ENCODE measurements at regions not wholly inside any gene's neighbourhood (a gene's known extent, or its start where the extent isn't known, plus 50 kb on each side); places are given as distances from the start of the nearest gene placed in this dataset.

DNA sequence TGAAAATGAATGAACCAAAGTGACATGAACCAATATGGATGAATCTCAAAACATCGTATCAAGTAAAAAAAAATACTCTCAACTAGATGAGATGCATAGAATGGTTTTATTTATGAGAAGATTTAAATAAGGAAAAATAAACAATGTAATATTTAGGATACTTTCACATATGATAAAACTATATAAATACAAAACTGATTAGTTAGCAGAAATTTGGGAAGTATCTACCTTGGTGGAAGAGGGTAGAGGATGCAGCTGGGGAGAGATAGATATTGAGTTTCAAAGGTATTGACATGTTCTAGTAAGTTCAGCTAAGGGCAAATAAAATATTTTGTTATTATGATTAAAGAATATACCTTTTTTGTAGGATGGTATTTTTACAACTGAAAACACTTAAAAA is 463.1 kb downstream of the SH2D4B start:
- no peak for TF ChIP-seq CTCF (IDR thresholded peaks at IDR 0.05; ENCODE audit: insufficient read depth, low read length)
- DNase-seq (ENCODE audit: low read depth): no peak
- no peak overlapping the region for H3K4me3 ChIP-seq (ENCODE audit: low read depth, low read length)

DNA sequence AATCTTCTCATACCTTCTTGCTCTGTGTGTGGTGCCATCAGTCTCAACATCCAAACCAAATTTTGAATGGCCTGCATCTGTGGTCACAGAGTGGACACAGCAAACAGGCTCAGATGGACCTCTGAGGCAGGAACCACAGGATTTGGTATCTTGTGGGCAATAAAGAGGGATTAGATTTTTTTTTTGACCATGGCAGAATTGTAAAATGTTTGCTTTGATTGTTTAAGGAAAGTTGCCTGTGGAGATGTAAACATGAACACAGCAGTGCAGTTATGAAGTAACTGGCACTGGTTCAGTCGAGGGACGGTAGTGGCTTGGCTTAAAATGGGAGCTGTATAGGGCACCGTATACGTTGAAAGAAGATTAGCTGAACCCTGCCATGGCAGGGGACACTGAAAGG is 464.7 kb downstream of the SH2D4B start:
- TF ChIP-seq CTCF (IDR thresholded peaks at IDR 0.05; ENCODE audit: insufficient read depth, low read length): no peak
- DNase-seq (ENCODE audit: low read depth): no peak
- H3K4me3 ChIP-seq (ENCODE audit: low read depth, low read length): no peak overlapping the region

- no peak for DNase-seq (ENCODE audit: low read depth)
- H3K4me3 ChIP-seq (ENCODE audit: low read depth, low read length): no peak overlapping the region
- no peak for TF ChIP-seq CTCF (IDR thresholded peaks at IDR 0.05; ENCODE audit: insufficient read depth, low read length)
Observed at GRCh38 chr10:81007872-81008271, 470.2 kb downstream of the SH2D4B start.

GRCh38 chr10:81008726-81009125 is 471.0 kb downstream of the SH2D4B start:
- no peak overlapping the region for H3K4me3 ChIP-seq (ENCODE audit: low read depth, low read length)
- DNase-seq (ENCODE audit: low read depth): no peak
- TF ChIP-seq CTCF (IDR thresholded peaks at IDR 0.05; ENCODE audit: insufficient read depth, low read length): no peak

GRCh38 chr10:81009296-81009695 is 471.6 kb downstream of the SH2D4B start:
- no peak overlapping the region for H3K4me3 ChIP-seq (ENCODE audit: low read depth, low read length)
- no peak for DNase-seq (ENCODE audit: low read depth)
- no peak for TF ChIP-seq CTCF (IDR thresholded peaks at IDR 0.05; ENCODE audit: insufficient read depth, low read length)

DNA sequence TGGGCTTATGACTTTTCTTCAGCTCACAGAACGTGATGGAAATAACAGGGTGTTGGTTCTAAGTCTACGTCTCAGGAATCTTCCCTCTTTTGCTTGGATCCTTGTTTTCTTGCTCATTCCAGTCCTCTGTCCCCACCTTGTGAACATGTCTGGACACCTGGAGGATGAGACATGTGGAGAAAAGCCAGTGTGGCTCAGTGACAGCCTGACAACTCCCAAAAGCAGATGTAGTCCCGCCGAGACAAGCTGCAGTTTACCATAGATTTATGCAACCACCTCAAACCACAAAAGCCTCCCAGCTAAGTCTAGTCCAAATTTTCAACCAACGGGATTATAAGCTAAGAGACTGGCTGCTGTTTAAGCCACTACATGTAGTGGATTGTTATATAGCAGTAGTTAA is 476.1 kb downstream of the SH2D4B start:
- TF ChIP-seq CTCF (IDR thresholded peaks at IDR 0.05; ENCODE audit: insufficient read depth, low read length): no peak
- no peak for DNase-seq (ENCODE audit: low read depth)
- no peak overlapping the region for H3K4me3 ChIP-seq (ENCODE audit: low read depth, low read length)
